HUES48 (cell line): ENCODE measurements at regions not wholly inside any gene's neighbourhood (a gene's known extent, or its start where the extent isn't known, plus 50 kb on each side); places are given as distances from the start of the nearest gene placed in this dataset.

ENCODE experiments used
- H3K27ac ChIP-seq: one replicate; pipeline ENCODE4 v1.7.0; 2013; ENCODE audit warnings: low read depth, low read length, inconsistent platforms
- H3K27me3 ChIP-seq: 2 replicates; pipeline ENCODE4 v1.6.1; 2013; ENCODE audit warnings: mild to moderate bottlenecking, low read length; ENCODE audit not compliant: control insufficient read depth, insufficient read depth
- H3K36me3 ChIP-seq: 2 replicates; pipeline ENCODE4 v1.6.1; 2013; ENCODE audit warnings: low read length; ENCODE audit not compliant: control insufficient read depth, insufficient read depth
- H3K4me1 ChIP-seq: 2 replicates; pipeline ENCODE4 v1.6.1; 2013; ENCODE audit warnings: mild to moderate bottlenecking, low read length; ENCODE audit not compliant: control insufficient read depth, insufficient read depth
- H3K4me3 ChIP-seq: 2 replicates; pipeline ENCODE4 v1.5.1; 2013; ENCODE audit warnings: mild to moderate bottlenecking, low read depth, low read length
- H3K9ac ChIP-seq: 2 replicates; pipeline ENCODE4 v1.6.1; 2013; ENCODE audit warnings: mild to moderate bottlenecking, low read depth, low read length, moderate library complexity
- H3K9me3 ChIP-seq: 2 replicates; pipeline ENCODE4 v1.6.1; 2013; ENCODE audit warnings: low read length; ENCODE audit not compliant: control insufficient read depth, insufficient read depth

GRCh38 chr14:83485591-83485990 lies 1951.9 kb upstream of the SEL1L start:
- no peak overlapping the region for H3K4me3 ChIP-seq
- H3K9ac ChIP-seq: no peak overlapping the region
- no peaks in the 10 kb centered on the region for H3K9me3 ChIP-seq
- H3K27ac ChIP-seq: no peak overlapping the region
- no peaks in the 10 kb centered on the region for H3K4me1 ChIP-seq
- H3K36me3 ChIP-seq: no peaks in the 10 kb centered on the region
- no peaks in the 10 kb centered on the region for H3K27me3 ChIP-seq

- Histone ChIP-seq H3K4me1 (no peaks in the 10 kb centered on the region), H3K4me3 (no peak overlapping the region), H3K9me3 (no peaks in the 10 kb centered on the region), H3K9ac (no peak overlapping the region), H3K27me3 (no peaks in the 10 kb centered on the region), H3K27ac (no peak overlapping the region), H3K36me3 (no peaks in the 10 kb centered on the region)
These were observed 1957.4 kb upstream of the SEL1L start for GRCh38 chr14:83491091-83491490.

GRCh38 chr14:83520837-83521236 lies 1987.2 kb upstream of the SEL1L start:
- Histone ChIP-seq H3K9me3 (no peaks in the 10 kb centered on the region), H3K27me3 (no peaks in the 10 kb centered on the region), H3K27ac (no peak overlapping the region), H3K4me3 (no peak overlapping the region), H3K9ac (no peak overlapping the region), H3K4me1 (no peaks in the 10 kb centered on the region), H3K36me3 (no peaks in the 10 kb centered on the region)

GRCh38 chr14:83529531-83529930 lies 1995.9 kb upstream of the SEL1L start:
- Histone ChIP-seq H3K4me3 (no peak overlapping the region), H3K9ac (no peak overlapping the region), H3K27ac (no peak overlapping the region), H3K36me3 (no peaks in the 10 kb centered on the region), H3K27me3 (no peaks in the 10 kb centered on the region), H3K9me3 (no peaks in the 10 kb centered on the region), H3K4me1 (no peaks in the 10 kb centered on the region)

- no peak overlapping the region for H3K27ac ChIP-seq
- H3K9ac ChIP-seq: no peak overlapping the region
- no peak overlapping the region for H3K4me3 ChIP-seq
- H3K9me3 ChIP-seq: no peaks in the 10 kb centered on the region
- no peaks in the 10 kb centered on the region for H3K27me3 ChIP-seq
- no peaks in the 10 kb centered on the region for H3K36me3 ChIP-seq
- H3K4me1 ChIP-seq: no peaks in the 10 kb centered on the region
These were observed 1996.2 kb upstream of the FLRT2 start for GRCh38 chr14:83533734-83534133.

- Histone ChIP-seq H3K9ac (no peak overlapping the region), H3K27ac (no peak overlapping the region), H3K4me3 (no peak overlapping the region), H3K9me3 (no peaks in the 10 kb centered on the region), H3K36me3 (no peaks in the 10 kb centered on the region), H3K27me3 (no peaks in the 10 kb centered on the region), H3K4me1 (no peaks in the 10 kb centered on the region)
These were observed 1994.9 kb upstream of the FLRT2 start for GRCh38 chr14:83534995-83535394.

GRCh38 chr14:83535444-83535843 lies 1994.5 kb upstream of the FLRT2 start:
- H3K9ac ChIP-seq: no peak overlapping the region
- H3K27ac ChIP-seq: no peak overlapping the region
- no peaks in the 10 kb centered on the region for H3K4me1 ChIP-seq

GRCh38 chr14:83541147-83541546 lies 1988.8 kb upstream of the FLRT2 start:
- no peaks in the 10 kb centered on the region for H3K27me3 ChIP-seq
- H3K4me3 ChIP-seq: no peak overlapping the region
- H3K4me1 ChIP-seq: no peaks in the 10 kb centered on the region
- H3K27ac ChIP-seq: no peak overlapping the region
- H3K9ac ChIP-seq: no peak overlapping the region
- H3K9me3 ChIP-seq: no peaks in the 10 kb centered on the region
- H3K36me3 ChIP-seq: no peaks in the 10 kb centered on the region

More at GRCh38 chr14:83535444-83535843, 1994.5 kb upstream of the FLRT2 start:
- Histone ChIP-seq H3K4me3 (no peak overlapping the region), H3K27me3 (no peaks in the 10 kb centered on the region), H3K9me3 (no peaks in the 10 kb centered on the region), H3K36me3 (no peaks in the 10 kb centered on the region)

- Histone ChIP-seq H3K9me3 (no peaks in the 10 kb centered on the region), H3K4me3 (no peak overlapping the region), H3K27me3 (no peaks in the 10 kb centered on the region), H3K4me1 (no peaks in the 10 kb centered on the region), H3K9ac (no peak overlapping the region), H3K27ac (no peak overlapping the region), H3K36me3 (no peaks in the 10 kb centered on the region)
These were observed 1981.7 kb upstream of the FLRT2 start for GRCh38 chr14:83548061-83548839.

- H3K27me3 ChIP-seq: no peaks in the 10 kb centered on the region
- no peak overlapping the region for H3K27ac ChIP-seq
These were observed 1973.9 kb upstream of the FLRT2 start for GRCh38 chr14:83556065-83556464.

GRCh38 chr14:83556746-83557453 lies 1973.0 kb upstream of the FLRT2 start:
- Histone ChIP-seq H3K4me3 (no peak overlapping the region), H3K9me3 (no peaks in the 10 kb centered on the region), H3K36me3 (no peaks in the 10 kb centered on the region), H3K27me3 (no peaks in the 10 kb centered on the region), H3K27ac (no peak overlapping the region), H3K4me1 (no peaks in the 10 kb centered on the region), H3K9ac (no peak overlapping the region)

More at GRCh38 chr14:83556065-83556464, 1973.9 kb upstream of the FLRT2 start:
- Histone ChIP-seq H3K4me3 (no peak overlapping the region), H3K4me1 (no peaks in the 10 kb centered on the region), H3K36me3 (no peaks in the 10 kb centered on the region), H3K9me3 (no peaks in the 10 kb centered on the region), H3K9ac (no peak overlapping the region)
